ENCODE measurements at regions not wholly inside any gene's neighbourhood (a gene's known extent, or its start where the extent isn't known, plus 50 kb on each side); places are given as distances from the start of the nearest gene placed in this dataset.

- TF ChIP-seq ISL1 (CRISPR knock-in tag; IDR thresholded peaks at IDR 0.05) (no peak), ZFP3 (CRISPR knock-in tag; IDR thresholded peaks at IDR 0.05) (no peak), ESRRG (CRISPR knock-in tag; IDR thresholded peaks at IDR 0.05) (no peak), ZFP30 (CRISPR knock-in tag; IDR thresholded peaks at IDR 0.05) (no peak), ARNTL (CRISPR knock-in tag; IDR thresholded peaks at IDR 0.05; ENCODE audit: borderline replicate concordance, low read depth) (no peak), CREB5 (CRISPR knock-in tag; IDR thresholded peaks at IDR 0.05; ENCODE audit: low read depth) (no peak), TSHZ2 (CRISPR knock-in tag; IDR thresholded peaks at IDR 0.05) (no peak), OSR1 (CRISPR knock-in tag; IDR thresholded peaks at IDR 0.05) (no peak), PATZ1 (CRISPR knock-in tag; IDR thresholded peaks at IDR 0.05; ENCODE audit: borderline replicate concordance) (no peak), TCF4 (CRISPR knock-in tag; IDR thresholded peaks at IDR 0.05; ENCODE audit: borderline replicate concordance) (no peak), CSDC2 (CRISPR knock-in tag; IDR thresholded peaks at IDR 0.05) (no peak), ZNF8 (CRISPR knock-in tag; IDR thresholded peaks at IDR 0.05) (no peak), RARB (CRISPR knock-in tag; IDR thresholded peaks at IDR 0.05) (no peak)
These were observed 193.0 kb upstream of the NBEA start for GRCh38 chr13:34749046-34749445.

Measured in SK-N-SH treated with all-trans-retinoic acid at 6 μM for 48 hours (cell line).